ENCODE measurements at regions not wholly inside any gene's neighbourhood (a gene's known extent, or its start where the extent isn't known, plus 50 kb on each side); places are given as distances from the start of the nearest gene placed in this dataset.

DNA sequence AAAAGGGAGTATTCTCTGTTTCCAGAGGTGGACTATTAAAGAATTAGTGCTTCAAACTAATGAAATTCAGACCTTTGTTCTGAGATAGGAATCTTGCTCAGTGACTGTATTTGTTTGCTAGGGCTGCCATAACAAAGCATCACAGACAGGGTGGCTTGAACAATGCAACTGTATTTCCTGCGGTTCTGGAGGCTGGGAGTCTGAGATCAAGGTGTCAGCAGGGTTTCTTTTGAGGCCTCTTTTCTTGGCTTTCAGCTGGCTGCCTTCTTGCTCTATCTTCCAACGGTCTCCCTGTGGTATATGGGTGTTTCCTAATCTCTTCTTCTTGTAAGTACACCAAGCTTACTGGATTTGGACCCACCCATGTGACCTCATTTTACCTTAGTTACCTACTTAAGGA, 264.6 kb upstream of the PROX1 start:
- no peak for DNase-seq
- no peaks in the 10 kb centered on the region for H3K27me3 ChIP-seq (replicated peaks in 1 of 7)
- peaks cover 0 to 8% (median 0%) of the 10 kb centered on the region in 6 donors for H3K4me1 ChIP-seq
- H3K36me3 ChIP-seq = no peaks in the 10 kb centered on the region
- WGBS, 5 donors = 63 to 77% (median 73%) methylated on average over 2 of the region's 2 CpGs
- no peak overlapping the region for H3K4me3 ChIP-seq
- H3K9me3 ChIP-seq = peaks cover 0 to 11% (median 0%) of the 10 kb centered on the region in 8 donors
- intact Hi-C loops (cut with DNase I; ENCODE audit: low total_unique reads) = no loop called here
- TF ChIP-seq POLR2AphosphoS5 (IDR thresholded peaks at IDR 0.05) = no peak
- TF ChIP-seq, protein P1, sequence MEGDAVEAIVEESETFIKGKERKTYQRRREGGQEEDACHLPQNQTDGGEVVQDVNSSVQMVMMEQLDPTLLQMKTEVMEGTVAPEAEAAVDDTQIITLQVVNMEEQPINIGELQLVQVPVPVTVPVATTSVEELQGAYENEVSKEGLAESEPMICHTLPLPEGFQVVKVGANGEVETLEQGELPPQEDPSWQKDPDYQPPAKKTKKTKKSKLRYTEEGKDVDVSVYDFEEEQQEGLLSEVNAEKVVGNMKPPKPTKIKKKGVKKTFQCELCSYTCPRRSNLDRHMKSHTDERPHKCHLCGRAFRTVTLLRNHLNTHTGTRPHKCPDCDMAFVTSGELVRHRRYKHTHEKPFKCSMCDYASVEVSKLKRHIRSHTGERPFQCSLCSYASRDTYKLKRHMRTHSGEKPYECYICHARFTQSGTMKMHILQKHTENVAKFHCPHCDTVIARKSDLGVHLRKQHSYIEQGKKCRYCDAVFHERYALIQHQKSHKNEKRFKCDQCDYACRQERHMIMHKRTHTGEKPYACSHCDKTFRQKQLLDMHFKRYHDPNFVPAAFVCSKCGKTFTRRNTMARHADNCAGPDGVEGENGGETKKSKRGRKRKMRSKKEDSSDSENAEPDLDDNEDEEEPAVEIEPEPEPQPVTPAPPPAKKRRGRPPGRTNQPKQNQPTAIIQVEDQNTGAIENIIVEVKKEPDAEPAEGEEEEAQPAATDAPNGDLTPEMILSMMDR (IDR thresholded peaks at IDR 0.05 in 8 of 11, conservative IDR thresholded peaks at IDR 0.05 in 3 of 11) = no peak
- no peak for TF ChIP-seq POLR2A (IDR thresholded peaks at IDR 0.05)
- no peak overlapping the region for H3K27ac ChIP-seq

DNA sequence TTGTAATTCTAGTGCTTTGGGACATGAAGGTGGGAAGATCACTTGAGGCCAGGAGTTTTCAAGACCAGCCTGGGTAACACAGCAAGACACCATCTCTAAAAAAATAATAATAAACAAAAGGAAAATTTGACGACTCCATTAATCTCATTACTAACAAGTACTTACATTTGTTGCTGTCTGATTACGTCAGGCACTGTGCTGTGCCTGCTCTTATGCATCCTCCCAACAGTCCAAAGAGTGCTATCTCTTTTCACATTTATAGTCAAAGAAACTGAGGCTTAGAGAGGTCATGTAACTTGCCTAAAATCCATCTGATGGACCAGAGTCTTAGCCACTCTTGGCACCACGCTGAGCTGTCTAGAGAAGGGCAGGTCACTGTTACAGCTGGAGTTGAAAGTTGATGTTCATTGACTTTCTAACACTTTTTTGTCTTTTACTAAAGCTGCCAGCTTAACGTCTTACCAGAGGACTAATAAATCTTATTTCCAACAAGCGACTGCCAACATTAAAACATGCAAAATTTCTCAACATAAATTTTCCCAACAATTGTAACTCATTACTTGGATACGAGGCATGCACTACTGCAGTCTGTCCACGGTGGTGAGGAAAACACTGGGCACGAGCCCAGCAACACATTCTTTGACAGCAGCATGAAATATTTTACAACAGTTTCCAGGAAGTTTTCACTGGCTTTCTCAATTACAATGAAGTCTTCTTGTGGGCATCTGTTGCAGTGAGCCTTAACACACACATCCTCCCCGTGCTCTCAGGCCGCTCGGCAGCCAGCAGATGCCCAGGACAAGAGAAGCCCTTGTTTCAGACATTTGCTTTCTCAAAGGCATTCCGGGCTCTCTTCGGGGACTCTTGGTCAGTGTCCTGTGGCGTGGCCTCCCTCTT, 262.9 kb upstream of the PROX1 start:
- no peak for DNase-seq
- Histone ChIP-seq H3K4me1 (peaks cover 0 to 8% (median 0%) of the 10 kb centered on the region in 6 donors), H3K27me3 (replicated peaks in 1 of 7) (no peaks in the 10 kb centered on the region), H3K4me3 (no peak overlapping the region), H3K27ac (no peak overlapping the region), H3K36me3 (no peaks in the 10 kb centered on the region), H3K9me3 (peaks cover 0 to 6% (median 0%) of the 10 kb centered on the region in 8 donors)
- TF ChIP-seq, protein P1 (IDR thresholded peaks at IDR 0.05 in 8 of 11, conservative IDR thresholded peaks at IDR 0.05 in 3 of 11) = no peak
- no peak for TF ChIP-seq POLR2A (IDR thresholded peaks at IDR 0.05)
- no peak for TF ChIP-seq POLR2AphosphoS5 (IDR thresholded peaks at IDR 0.05)
- whole genome bisulfite sequencing, 5 donors = 22 to 30% (median 24%) methylated on average over 14 of the region's 14 CpGs
- intact Hi-C loops (cut with DNase I; ENCODE audit: low total_unique reads) = no loop called here

DNA sequence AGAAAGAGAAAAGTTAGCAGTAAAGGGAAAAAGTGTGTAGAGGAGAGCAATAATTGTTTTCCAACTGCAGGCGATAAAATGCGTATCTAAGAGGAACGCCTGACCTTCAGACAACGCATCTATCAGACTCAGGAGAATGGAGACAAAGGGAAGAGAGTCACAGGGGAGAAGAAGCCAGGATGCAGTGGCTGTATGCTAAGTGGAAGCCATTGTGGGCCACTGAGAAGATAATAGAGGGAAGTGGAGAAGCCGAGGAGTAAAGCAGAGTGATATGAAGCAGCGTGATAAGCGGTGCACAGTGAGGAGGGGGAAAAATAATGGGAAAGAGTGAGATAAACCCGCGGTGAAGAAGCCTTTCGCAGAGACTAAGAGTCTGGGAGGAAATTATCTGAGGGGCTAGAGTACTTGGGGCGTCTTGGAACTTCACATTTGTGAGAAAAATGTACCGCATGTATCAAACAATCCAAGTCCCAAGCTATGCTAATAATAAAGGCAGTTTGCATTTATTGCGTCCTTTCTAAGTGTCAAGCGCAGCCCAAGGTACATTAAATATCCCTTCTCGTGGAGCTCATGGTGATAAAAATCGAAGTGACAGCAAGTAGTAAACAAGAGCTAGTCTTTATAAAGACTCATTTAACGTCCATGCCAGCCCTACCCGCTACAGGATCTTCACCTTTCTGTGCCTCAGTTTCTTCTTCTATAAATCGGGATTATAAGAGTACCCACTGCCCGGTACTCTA, 259.8 kb upstream of the PROX1 start:
- H3K36me3 ChIP-seq = no peaks in the 10 kb centered on the region
- H3K9me3 ChIP-seq = peaks cover 0 to 15% (median 2%) of the 10 kb centered on the region in 8 donors
- no peaks in the 10 kb centered on the region for H3K27me3 ChIP-seq (replicated peaks in 1 of 7)
- WGBS, 5 donors = 75 to 84% (median 80%) methylated on average over 20 of the region's 20 CpGs
- DNase-seq = no peak
- no peak overlapping the region for H3K27ac ChIP-seq
- TF ChIP-seq POLR2AphosphoS5 (IDR thresholded peaks at IDR 0.05) = no peak
- TF ChIP-seq, protein P1 (IDR thresholded peaks at IDR 0.05 in 8 of 11, conservative IDR thresholded peaks at IDR 0.05 in 3 of 11) = no peak
- no peak for TF ChIP-seq POLR2A (IDR thresholded peaks at IDR 0.05)
- no peak overlapping the region for H3K4me3 ChIP-seq
- H3K4me1 ChIP-seq = peaks cover 0 to 8% (median 0%) of the 10 kb centered on the region in 6 donors
- intact Hi-C loops (cut with DNase I; ENCODE audit: low total_unique reads) = no loop called here
